ENCODE measurements at regions not wholly inside any gene's neighbourhood (a gene's known extent, or its start where the extent isn't known, plus 50 kb on each side); places are given as distances from the start of the nearest gene placed in this dataset.

DNA sequence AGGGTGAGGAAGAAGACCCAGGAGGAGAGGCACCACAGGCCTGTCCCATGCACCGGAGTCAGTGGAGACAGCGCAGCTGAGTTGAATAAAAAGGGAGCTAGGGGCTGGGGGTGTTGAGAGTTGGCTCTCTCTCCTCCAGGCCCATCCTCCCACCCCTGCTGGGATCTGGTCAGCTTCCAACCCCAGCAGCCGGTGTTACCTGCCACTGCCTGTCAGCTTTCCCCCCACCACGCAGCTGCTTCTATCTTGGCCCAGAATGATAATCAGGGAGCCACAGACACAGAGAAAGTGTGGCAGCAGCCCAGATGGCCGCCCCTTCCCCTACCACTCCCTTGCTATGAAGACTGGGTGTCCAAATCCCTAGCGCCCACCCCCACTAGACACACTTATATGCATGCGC is 120.6 kb upstream of the RPL38 start:
- no peak for TF ChIP-seq EZH2 (IDR thresholded peaks at IDR 0.05; ENCODE audit: borderline replicate concordance, insufficient read depth, low read depth, low read length, poor library complexity, severe bottlenecking)
- TF ChIP-seq, protein P1, sequence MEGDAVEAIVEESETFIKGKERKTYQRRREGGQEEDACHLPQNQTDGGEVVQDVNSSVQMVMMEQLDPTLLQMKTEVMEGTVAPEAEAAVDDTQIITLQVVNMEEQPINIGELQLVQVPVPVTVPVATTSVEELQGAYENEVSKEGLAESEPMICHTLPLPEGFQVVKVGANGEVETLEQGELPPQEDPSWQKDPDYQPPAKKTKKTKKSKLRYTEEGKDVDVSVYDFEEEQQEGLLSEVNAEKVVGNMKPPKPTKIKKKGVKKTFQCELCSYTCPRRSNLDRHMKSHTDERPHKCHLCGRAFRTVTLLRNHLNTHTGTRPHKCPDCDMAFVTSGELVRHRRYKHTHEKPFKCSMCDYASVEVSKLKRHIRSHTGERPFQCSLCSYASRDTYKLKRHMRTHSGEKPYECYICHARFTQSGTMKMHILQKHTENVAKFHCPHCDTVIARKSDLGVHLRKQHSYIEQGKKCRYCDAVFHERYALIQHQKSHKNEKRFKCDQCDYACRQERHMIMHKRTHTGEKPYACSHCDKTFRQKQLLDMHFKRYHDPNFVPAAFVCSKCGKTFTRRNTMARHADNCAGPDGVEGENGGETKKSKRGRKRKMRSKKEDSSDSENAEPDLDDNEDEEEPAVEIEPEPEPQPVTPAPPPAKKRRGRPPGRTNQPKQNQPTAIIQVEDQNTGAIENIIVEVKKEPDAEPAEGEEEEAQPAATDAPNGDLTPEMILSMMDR (IDR thresholded peaks at IDR 0.05) = no peak

Measured in B cell (primary cell).